CD4-positive, alpha-beta T cell treated with Interleukin-4 for 1 hour (primary cell): ENCODE measurements at regions not wholly inside any gene's neighbourhood (a gene's known extent, or its start where the extent isn't known, plus 50 kb on each side); places are given as distances from the start of the nearest gene placed in this dataset.
"Not testable (repeated sequence)": the region's sequence is repeated elsewhere in the genome, so short reads cannot be mapped to it uniquely, and the experiment has no call there.

Experiments
- DNase-seq, 2 donors: peaks; one replicate each; pipeline ENCODE4 v3.0.0-alpha.2; 2020 to 2022

GRCh38 chr19:23464349-23464748, 69.1 kb upstream of the ZNF91 start:
- DNase-seq: not testable (repeated sequence)

- no peak for DNase-seq
Observed at GRCh38 chr19:23461120-23461519, 65.8 kb upstream of the ZNF91 start.

- DNase-seq: no peak
Observed at GRCh38 chr19:23460656-23461055, 65.4 kb upstream of the ZNF91 start.
